ENCODE measurements at regions not wholly inside any gene's neighbourhood (a gene's known extent, or its start where the extent isn't known, plus 50 kb on each side); places are given as distances from the start of the nearest gene placed in this dataset.

GRCh38 chr2:103007086-103007485 lies 245.3 kb downstream of the TMEM182 start:
- no peak overlapping the region for H3K18ac ChIP-seq (ENCODE audit: extremely low read depth, low read length)
- no peak overlapping the region for H3K4me2 ChIP-seq (ENCODE audit: insufficient read depth in 1 of 2, low read depth in 2 of 2, low read length in 2 of 2)
- H2BK5ac ChIP-seq (ENCODE audit: low read depth, low read length), result no peak overlapping the region
- H3K36me3 ChIP-seq (ENCODE audit: control insufficient read depth in 2 of 4, insufficient read depth in 4 of 4, low read length in 3 of 4), result no peaks in the 10 kb centered on the region
- no peaks in the 10 kb centered on the region for H4K20me1 ChIP-seq (replicated peaks in 1 of 2; ENCODE audit: control insufficient read depth in 1 of 2, insufficient read depth in 2 of 2, low read length in 2 of 2)
- no peak overlapping the region for H2BK12ac ChIP-seq (ENCODE audit: low read depth, low read length)
- H3K9ac ChIP-seq (replicated peaks in 1 of 4; ENCODE audit: extremely low read depth in 1 of 4, low read depth in 3 of 4, low read length in 3 of 4), result no peak overlapping the region
- H2AFZ ChIP-seq (ENCODE audit: low read length), result no peak overlapping the region
- no peak overlapping the region for H3K56ac ChIP-seq (replicated peaks; ENCODE audit: insufficient read length, low read depth, low read length)
- CTCF ChIA-PET (ENCODE audit: partially characterized antibody), result interaction anchor here (2.7 kb wide), 1 partner anchor 31 kb away, joined by 10 read pairs; no protein-coding TSS in a partner anchor
- no peak overlapping the region for H2BK20ac ChIP-seq (ENCODE audit: low read length)
- H4K5ac ChIP-seq (ENCODE audit: insufficient read length, low read depth, low read length), result no peak overlapping the region
- H3K23ac ChIP-seq (ENCODE audit: insufficient read length), result no peak overlapping the region
- H3K27me3 ChIP-seq (replicated peaks in 1 of 4; ENCODE audit: control insufficient read depth in 3 of 4, extremely low read depth in 1 of 4, insufficient read depth in 3 of 4, low read length in 3 of 4), result no peaks in the 10 kb centered on the region; a peak in 1 of 7 replicates
- no peak overlapping the region for H3K4me3 ChIP-seq (ENCODE audit: extremely low read depth in 1 of 4, insufficient read depth in 2 of 4, low read depth in 3 of 4, low read length in 4 of 4)
- 98% methylated on average over 3 of the region's 3 CpGs; no CpG with 5 or more reads in 1 of the 2 experiments for WGBS, 2 experiments (ENCODE audit: extremely low coverage in 1 of 2, insufficient coverage in 1 of 2, insufficient read length in 1 of 2, insufficient replicate concordance in 2 of 2, low coverage in 1 of 2, low lambda C conversion rate in 2 of 2, missing lambda C conversion rate in 1 of 2)
- H3K14ac ChIP-seq (ENCODE audit: insufficient read length), result no peak overlapping the region
- FAIRE-seq (no peak), DNase-seq (ENCODE audit: low read depth in 1 of 2, low spot score in 2 of 2) (no peak)
- no peak overlapping the region for H3K4ac ChIP-seq (replicated peaks; ENCODE audit: insufficient read length, low read depth, low read length)
- no peaks in the 10 kb centered on the region for H3K4me1 ChIP-seq (replicated peaks in 1 of 4; ENCODE audit: control insufficient read depth in 3 of 4, insufficient read depth in 4 of 4, low read length in 3 of 4)
- H4K8ac ChIP-seq (ENCODE audit: extremely low read depth, insufficient read depth, low read length), result no peak overlapping the region
- no peaks in the 10 kb centered on the region for H3K9me3 ChIP-seq (ENCODE audit: insufficient read depth in 2 of 2, low read depth in 1 of 2, low read length in 1 of 2)
- TF ChIP-seq SP4 (IDR thresholded peaks at IDR 0.05; ENCODE audit: low read length) (no peak), TEAD4 (IDR thresholded peaks at IDR 0.05; ENCODE audit: low read depth, low read length) (no peak), YY1 (IDR thresholded peaks at IDR 0.05; ENCODE audit: low read depth, low read length) (no peak), RFX5 (IDR thresholded peaks at IDR 0.05; ENCODE audit: borderline replicate concordance, low read depth, low read length) (no peak), TAF1 (IDR thresholded peaks at IDR 0.05; ENCODE audit: low read depth, low read length) (no peak), SUZ12 (IDR thresholded peaks at IDR 0.05; ENCODE audit: low read length) (no peak), POLR2AphosphoS5 (IDR thresholded peaks at IDR 0.05; ENCODE audit: low read depth, low read length) (no peak), ASH2L (IDR thresholded peaks at IDR 0.05; ENCODE audit: low read length) (no peak), JUND (IDR thresholded peaks at IDR 0.05; ENCODE audit: low read length) (no peak), EZH2 (IDR thresholded peaks at IDR 0.05; ENCODE audit: low read depth, low read length, severe bottlenecking) (no peak)
- no peak overlapping the region for H2BK120ac ChIP-seq (replicated peaks; ENCODE audit: low read depth, low read length)
- H3K79me1 ChIP-seq (ENCODE audit: low read depth, low read length), result no peaks in the 10 kb centered on the region
- no peak overlapping the region for H3K27ac ChIP-seq (ENCODE audit: low read depth, low read length)
- POLR2A ChIA-PET (ENCODE audit: partially characterized antibody), result no interaction called here
- H3K79me2 ChIP-seq (ENCODE audit: control insufficient read depth in 1 of 2, insufficient read depth in 2 of 2, low read length in 2 of 2), result no peaks in the 10 kb centered on the region
- no peak overlapping the region for H2BK15ac ChIP-seq (ENCODE audit: low read length)
- H3K23me2 ChIP-seq (ENCODE audit: low read depth, low read length), result no peaks in the 10 kb centered on the region; the same call in 1 of the 2 replicates
- H4K91ac ChIP-seq (replicated peaks; ENCODE audit: insufficient read length, low read length), result no peak overlapping the region
- no peak overlapping the region for H2AK5ac ChIP-seq (ENCODE audit: low read depth, low read length)
